ENCODE measurements at regions not wholly inside any gene's neighbourhood (a gene's known extent, or its start where the extent isn't known, plus 50 kb on each side); places are given as distances from the start of the nearest gene placed in this dataset.
"Not testable (repeated sequence)": the region's sequence is repeated elsewhere in the genome, so short reads cannot be mapped to it uniquely, and the experiment has no call there.

DNA sequence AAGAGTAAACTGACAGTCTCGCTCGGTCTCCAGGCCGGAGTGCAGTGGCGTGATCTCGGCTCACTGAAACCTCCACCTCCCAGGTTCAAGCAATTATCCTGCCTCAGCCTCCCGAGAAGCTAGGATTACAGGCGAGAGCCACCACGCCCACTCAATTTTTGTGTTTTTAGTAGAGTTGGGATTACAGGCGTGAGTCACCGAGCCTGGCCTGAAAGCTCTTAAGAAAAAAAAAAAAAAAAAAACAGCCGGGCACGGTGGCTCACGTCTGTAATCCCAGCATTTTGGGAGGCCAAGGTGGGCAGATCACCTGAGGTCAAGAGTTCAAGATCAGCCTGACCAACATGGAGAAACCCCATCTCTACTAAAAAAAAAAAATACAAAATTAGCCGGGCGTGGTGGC lies 55.3 kb upstream of the THOC2 start:
- CTCF ChIA-PET: interaction anchor here (0.7 kb wide), 1 partner anchor 10 kb away, joined by 4 read pairs; no protein-coding TSS in a partner anchor
- DNase-seq, POLR2A ChIA-PET: not testable (repeated sequence)

DNA sequence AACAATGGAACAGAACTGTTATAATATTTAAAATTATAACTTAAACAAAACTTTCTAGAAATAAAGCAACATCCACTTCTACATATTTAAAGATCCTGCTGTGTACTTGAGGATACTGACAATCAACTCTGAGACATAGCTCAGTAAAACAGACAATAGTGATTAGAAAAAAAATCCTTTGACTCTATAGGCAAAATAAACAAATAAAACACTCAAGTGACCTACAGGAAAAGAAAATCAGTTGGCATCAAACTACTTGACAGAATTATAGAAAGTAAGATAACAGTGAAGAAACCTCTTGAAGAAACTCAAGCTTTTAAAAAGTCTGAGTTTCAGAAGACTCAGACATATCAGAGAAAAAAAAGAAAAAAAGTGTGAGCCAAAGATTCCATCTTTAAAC lies 55.9 kb upstream of the THOC2 start:
- Histone ChIP-seq H2AFZ (ENCODE audit: low read depth) (no peak overlapping the region), H3K79me2 (ENCODE audit: insufficient read depth) (no peaks in the 10 kb centered on the region), H3K9me2 (no peaks in the 10 kb centered on the region), H3K4me2 (no peak overlapping the region), H3K4me1 (ENCODE audit: control insufficient read depth in 1 of 2, insufficient read depth in 2 of 2, low read depth in 1 of 2, low read length in 1 of 2) (no peaks in the 10 kb centered on the region), H3K27me3 (ENCODE audit: insufficient read depth) (no peaks in the 10 kb centered on the region; the same call in 1 of the 2 replicates), H3K36me3 (replicated peaks in 1 of 2; ENCODE audit: control insufficient read depth in 1 of 2, insufficient read depth in 2 of 2, low read length in 1 of 2) (no peaks in the 10 kb centered on the region), H4K20me1 (ENCODE audit: insufficient read depth) (no peaks in the 10 kb centered on the region), H3K4me3 (ENCODE audit: low read depth in 2 of 2, low read length in 1 of 2) (no peak overlapping the region), H3F3A (replicated peaks; ENCODE audit: insufficient read depth) (no peaks in the 10 kb centered on the region), H3K9ac (no peak overlapping the region), H3K9me3 (no peaks in the 10 kb centered on the region), H3K27ac (ENCODE audit: low read depth in 2 of 2, low read length in 1 of 2) (no peak overlapping the region)
- CTCF ChIA-PET: interaction anchor here (0.7 kb wide), 1 partner anchor 10 kb away, joined by 4 read pairs; no protein-coding TSS in a partner anchor
- POLR2A ChIA-PET: no interaction called here
- no peak for TF ChIP-seq ZBTB33 (IDR thresholded peaks at IDR 0.05; ENCODE audit: borderline replicate concordance, low read depth)
- no peak for TF ChIP-seq MXI1 (IDR thresholded peaks at IDR 0.05; ENCODE audit: low read depth, low read length)
- no peak for TF ChIP-seq EP300 (IDR thresholded peaks at IDR 0.05; ENCODE audit: borderline replicate concordance in 1 of 2, low read depth in 1 of 2, low read length in 1 of 2)
- TF ChIP-seq GATA2 (CRISPR knock-in tag; IDR thresholded peaks at IDR 0.05): no peak
- TF ChIP-seq, protein P1, sequence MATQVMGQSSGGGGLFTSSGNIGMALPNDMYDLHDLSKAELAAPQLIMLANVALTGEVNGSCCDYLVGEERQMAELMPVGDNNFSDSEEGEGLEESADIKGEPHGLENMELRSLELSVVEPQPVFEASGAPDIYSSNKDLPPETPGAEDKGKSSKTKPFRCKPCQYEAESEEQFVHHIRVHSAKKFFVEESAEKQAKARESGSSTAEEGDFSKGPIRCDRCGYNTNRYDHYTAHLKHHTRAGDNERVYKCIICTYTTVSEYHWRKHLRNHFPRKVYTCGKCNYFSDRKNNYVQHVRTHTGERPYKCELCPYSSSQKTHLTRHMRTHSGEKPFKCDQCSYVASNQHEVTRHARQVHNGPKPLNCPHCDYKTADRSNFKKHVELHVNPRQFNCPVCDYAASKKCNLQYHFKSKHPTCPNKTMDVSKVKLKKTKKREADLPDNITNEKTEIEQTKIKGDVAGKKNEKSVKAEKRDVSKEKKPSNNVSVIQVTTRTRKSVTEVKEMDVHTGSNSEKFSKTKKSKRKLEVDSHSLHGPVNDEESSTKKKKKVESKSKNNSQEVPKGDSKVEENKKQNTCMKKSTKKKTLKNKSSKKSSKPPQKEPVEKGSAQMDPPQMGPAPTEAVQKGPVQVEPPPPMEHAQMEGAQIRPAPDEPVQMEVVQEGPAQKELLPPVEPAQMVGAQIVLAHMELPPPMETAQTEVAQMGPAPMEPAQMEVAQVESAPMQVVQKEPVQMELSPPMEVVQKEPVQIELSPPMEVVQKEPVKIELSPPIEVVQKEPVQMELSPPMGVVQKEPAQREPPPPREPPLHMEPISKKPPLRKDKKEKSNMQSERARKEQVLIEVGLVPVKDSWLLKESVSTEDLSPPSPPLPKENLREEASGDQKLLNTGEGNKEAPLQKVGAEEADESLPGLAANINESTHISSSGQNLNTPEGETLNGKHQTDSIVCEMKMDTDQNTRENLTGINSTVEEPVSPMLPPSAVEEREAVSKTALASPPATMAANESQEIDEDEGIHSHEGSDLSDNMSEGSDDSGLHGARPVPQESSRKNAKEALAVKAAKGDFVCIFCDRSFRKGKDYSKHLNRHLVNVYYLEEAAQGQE (IDR thresholded peaks at IDR 0.05; ENCODE audit: low read depth, low read length): no peak
- TF ChIP-seq, protein P2, sequence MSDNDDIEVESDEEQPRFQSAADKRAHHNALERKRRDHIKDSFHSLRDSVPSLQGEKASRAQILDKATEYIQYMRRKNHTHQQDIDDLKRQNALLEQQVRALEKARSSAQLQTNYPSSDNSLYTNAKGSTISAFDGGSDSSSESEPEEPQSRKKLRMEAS (IDR thresholded peaks at IDR 0.05; ENCODE audit: low read depth): no peak
- TF ChIP-seq FOSL2 (IDR thresholded peaks at IDR 0.05; ENCODE audit: borderline replicate concordance, low read depth): no peak
- no peak for TF ChIP-seq SIN3A (IDR thresholded peaks at IDR 0.05; ENCODE audit: borderline replicate concordance, low read depth, low read length)
- no peak for TF ChIP-seq NRF1 (IDR thresholded peaks at IDR 0.05; ENCODE audit: low read depth, low read length)
- TF ChIP-seq, protein P3, sequence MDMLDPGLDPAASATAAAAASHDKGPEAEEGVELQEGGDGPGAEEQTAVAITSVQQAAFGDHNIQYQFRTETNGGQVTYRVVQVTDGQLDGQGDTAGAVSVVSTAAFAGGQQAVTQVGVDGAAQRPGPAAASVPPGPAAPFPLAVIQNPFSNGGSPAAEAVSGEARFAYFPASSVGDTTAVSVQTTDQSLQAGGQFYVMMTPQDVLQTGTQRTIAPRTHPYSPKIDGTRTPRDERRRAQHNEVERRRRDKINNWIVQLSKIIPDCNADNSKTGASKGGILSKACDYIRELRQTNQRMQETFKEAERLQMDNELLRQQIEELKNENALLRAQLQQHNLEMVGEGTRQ (IDR thresholded peaks at IDR 0.05; ENCODE audit: borderline replicate concordance, low read depth, low read length): no peak
- no peak for TF ChIP-seq CHD2 (IDR thresholded peaks at IDR 0.05; ENCODE audit: low read length, partially characterized antibody)
- no peak for TF ChIP-seq RFX5 (IDR thresholded peaks at IDR 0.05; ENCODE audit: low read length)
- TF ChIP-seq GABPA (IDR thresholded peaks at IDR 0.05; ENCODE audit: low read depth): no peak
- no peak for TF ChIP-seq TEAD4 (IDR thresholded peaks at IDR 0.05; ENCODE audit: borderline replicate concordance, insufficient read depth)
- no peak for TF ChIP-seq SMC3 (IDR thresholded peaks at IDR 0.05; ENCODE audit: low read depth, low read length)
- no peak for TF ChIP-seq RAD21 (IDR thresholded peaks at IDR 0.05; ENCODE audit: low read length)
- TF ChIP-seq TCF12 (IDR thresholded peaks at IDR 0.05): no peak
- TF ChIP-seq, protein P4, sequence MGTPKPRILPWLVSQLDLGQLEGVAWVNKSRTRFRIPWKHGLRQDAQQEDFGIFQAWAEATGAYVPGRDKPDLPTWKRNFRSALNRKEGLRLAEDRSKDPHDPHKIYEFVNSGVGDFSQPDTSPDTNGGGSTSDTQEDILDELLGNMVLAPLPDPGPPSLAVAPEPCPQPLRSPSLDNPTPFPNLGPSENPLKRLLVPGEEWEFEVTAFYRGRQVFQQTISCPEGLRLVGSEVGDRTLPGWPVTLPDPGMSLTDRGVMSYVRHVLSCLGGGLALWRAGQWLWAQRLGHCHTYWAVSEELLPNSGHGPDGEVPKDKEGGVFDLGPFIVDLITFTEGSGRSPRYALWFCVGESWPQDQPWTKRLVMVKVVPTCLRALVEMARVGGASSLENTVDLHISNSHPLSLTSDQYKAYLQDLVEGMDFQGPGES (IDR thresholded peaks at IDR 0.05; ENCODE audit: low read depth, low read length): no peak
- TF ChIP-seq FOXM1 (IDR thresholded peaks at IDR 0.05; ENCODE audit: low read depth): no peak
- TF ChIP-seq USF1 (IDR thresholded peaks at IDR 0.05; ENCODE audit: borderline replicate concordance, low read depth): no peak
- no peak for DNase-seq

More for the DNA sequence above, 55.3 kb upstream of the THOC2 start:
- not testable (repeated sequence) for H3K4me2 ChIP-seq; H3K36me3 ChIP-seq (replicated peaks in 1 of 2; ENCODE audit: control insufficient read depth in 1 of 2, insufficient read depth in 2 of 2, low read length in 1 of 2); H3K4me3 ChIP-seq (ENCODE audit: low read depth in 2 of 2, low read length in 1 of 2); H3F3A ChIP-seq (replicated peaks; ENCODE audit: insufficient read depth); H3K79me2 ChIP-seq (ENCODE audit: insufficient read depth); H3K27ac ChIP-seq (ENCODE audit: low read depth in 2 of 2, low read length in 1 of 2); H3K9me3 ChIP-seq; H3K4me1 ChIP-seq (ENCODE audit: control insufficient read depth in 1 of 2, insufficient read depth in 2 of 2, low read depth in 1 of 2, low read length in 1 of 2); H3K27me3 ChIP-seq (ENCODE audit: insufficient read depth); H3K9ac ChIP-seq; H4K20me1 ChIP-seq (ENCODE audit: insufficient read depth); H2AFZ ChIP-seq (ENCODE audit: low read depth); H3K9me2 ChIP-seq
- WGBS (ENCODE audit: low lambda C conversion rate): 58% methylated on average over 15 of the region's 15 CpGs

Measured in SK-N-SH (cell line).